HCT116 (cell line): ENCODE measurements at regions not wholly inside any gene's neighbourhood (a gene's known extent, or its start where the extent isn't known, plus 50 kb on each side); places are given as distances from the start of the nearest gene placed in this dataset.

Experiments used
- ATAC-seq: fragments of 200-7000 bp; cut with Tn5 transposase; 2 replicates; pipeline ENCODE4 v1.9.1; 2020; ENCODE audit warnings: mild to moderate bottlenecking, moderate library complexity
- BruUV-seq: library from RNA; stranded (reverse); fragments of 400-500 nt; replicated peaks from 2 replicates; lab custom pipeline; 2021; lab: Mats Ljungman, UMichigan
- CTCF ChIA-PET: fragments of 300-600 bp; sonication (Branson Sonifier 250); formaldehyde crosslinking; loops from one replicate; lab custom pipeline; 2021; ENCODE audit warnings: antibody characterized with exemption; lab: Charles Lee
- POLR2A ChIA-PET: fragments of 300-600, 350-600 bp; sonication (Branson Sonifier 250); formaldehyde crosslinking; loops from one replicate; lab custom pipeline; 2021; ENCODE audit warnings: antibody characterized with exemption; lab: Charles Lee
- RAD21 ChIA-PET, 2 experiments: fragments of 300-600 bp; sonication (Branson Sonifier 250); formaldehyde crosslinking; loops; one replicate each; lab custom pipeline; 2023; ENCODE audit warnings: low total read pairs in 2 of 2; ENCODE audit not compliant: uncharacterized antibody in 2 of 2, unreplicated experiment in 2 of 2, low non-redundant PET in 1 of 2; lab: Charles Lee
- DNase-seq: peaks from one replicate; pipeline ENCODE4 v3.0.0-alpha.2; 2010; ENCODE audit warnings: low read depth, low spot score
- H2AFZ ChIP-seq: fragments of 200-600 bp; shearing (Covaris generic), sonication (generic); 2 replicates; pipeline ENCODE4 v1.6.1; 2017; ENCODE audit warnings: low read depth, mixed run types, mixed read lengths, antibody characterized with exemption, low read length; ENCODE audit not compliant: poor library complexity, severe bottlenecking
- H3K27ac ChIP-seq: 2 replicates; pipeline ENCODE4 v1.5.1; 2012; ENCODE audit warnings: low read depth, low read length
- H3K27me3 ChIP-seq: fragments of 200-600 bp; sonication (generic); 2 replicates; pipeline ENCODE4 v1.6.1; 2016; ENCODE audit warnings: mixed run types, low read length, mixed read lengths; ENCODE audit not compliant: insufficient read depth
- H3K36me3 ChIP-seq, 2 experiments: fragments of 200-500 bp in 1 of 2; fragments of 200-600 bp in 1 of 2; sonication (Bioruptor generic) in 1 of 2; sonication (generic) in 1 of 2; 2 replicates each; pipeline versions ENCODE4 v1.5.1 to v1.6.1; 2014 to 2016; ENCODE audit warnings: low read length in 2 of 2, inconsistent platforms in 1 of 2, mixed read lengths in 1 of 2, mixed run types in 1 of 2; ENCODE audit not compliant: insufficient read depth in 2 of 2, control insufficient read depth in 1 of 2
- H3K4me1 ChIP-seq, 2 experiments: fragments of 200-600 bp in 1 of 2; sonication (generic) in 1 of 2; 2 replicates each; pipeline versions ENCODE4 v1.5.1 to v1.6.1; 2012 to 2017; ENCODE audit warnings: low read length in 2 of 2, inconsistent platforms in 1 of 2, mild to moderate bottlenecking in 1 of 2, mixed read lengths in 1 of 2, mixed run types in 1 of 2, moderate library complexity in 1 of 2; ENCODE audit not compliant: insufficient read depth in 2 of 2, control insufficient read depth in 1 of 2
- H3K4me2 ChIP-seq: fragments of 200-600 bp; sonication (generic); 2 replicates; pipeline ENCODE4 v1.6.1; 2017; ENCODE audit warnings: mixed run types, low read length, mixed read lengths
- H3K4me3 ChIP-seq, 2 experiments: fragments of 200-600 bp in 1 of 2; sonication (generic) in 1 of 2; replicated peaks in 1 of 2; 2 replicates each; pipeline ENCODE4 v1.5.1; 2011 to 2016; ENCODE audit warnings: low read length in 2 of 2, control low read depth in 1 of 2, low read depth in 1 of 2, mild to moderate bottlenecking in 1 of 2, mixed read lengths in 1 of 2, mixed run types in 1 of 2
- H3K79me2 ChIP-seq: fragments of 200-600 bp; sonication (generic); 2 replicates; pipeline ENCODE4 v1.6.1; 2017; ENCODE audit warnings: mild to moderate bottlenecking, mixed run types, low read length, moderate library complexity, mixed read lengths; ENCODE audit not compliant: insufficient read depth
- H3K9ac ChIP-seq: fragments of 200-600 bp; sonication (generic); 2 replicates; pipeline ENCODE4 v1.6.1; 2016; ENCODE audit warnings: low read length, mixed read lengths
- H3K9me2 ChIP-seq: fragments of 200-600 bp; sonication (generic), shearing (Covaris generic); 2 replicates; pipeline ENCODE4 v1.6.1; 2017; ENCODE audit warnings: mixed run types, mild to moderate bottlenecking, moderate library complexity; ENCODE audit not compliant: insufficient read depth
- H3K9me3 ChIP-seq, 2 experiments: fragments of 200-500 bp in 1 of 2; fragments of 200-600 bp in 1 of 2; sonication (Bioruptor generic) in 1 of 2; sonication (generic) in 1 of 2; 2 replicates each; pipeline ENCODE4 v1.6.1; 2014 to 2017; ENCODE audit warnings: low read length in 2 of 2, mixed read lengths in 2 of 2, inconsistent platforms in 1 of 2, low read depth in 1 of 2, mild to moderate bottlenecking in 1 of 2, mixed run types in 1 of 2, moderate library complexity in 1 of 2; ENCODE audit not compliant: control insufficient read depth in 1 of 2, insufficient read depth in 1 of 2
- H4K20me1 ChIP-seq: fragments of 200-600 bp; sonication (generic), shearing (Covaris generic); 2 replicates; pipeline ENCODE4 v1.6.1; 2017; ENCODE audit warnings: mixed run types, mild to moderate bottlenecking, moderate library complexity; ENCODE audit not compliant: insufficient read depth
- ATF3 ChIP-seq: IDR thresholded peaks from 2 replicates; pipeline ENCODE4 v1.6.1; 2012
- CBX3 ChIP-seq: IDR thresholded peaks from 2 replicates; pipeline ENCODE4 v1.6.1; 2012; ENCODE audit warnings: low read depth
- CEBPB ChIP-seq: IDR thresholded peaks from 2 replicates; pipeline ENCODE4 v1.6.1; 2012; ENCODE audit warnings: low read depth
- CTCF ChIP-seq, 3 experiments: fragments of 200-600 bp in 1 of 3; sonication (generic) in 1 of 3; IDR thresholded peaks in 2 of 3; conservative IDR thresholded peaks in 1 of 3; 2 replicates each; pipeline ENCODE4 v1.5.1; 2012 to 2017; ENCODE audit warnings: low read depth in 2 of 3, low read length in 2 of 3, antibody characterized with exemption in 1 of 3, borderline replicate concordance in 1 of 3, control low read depth in 1 of 3, mild to moderate bottlenecking in 1 of 3, mixed read lengths in 1 of 3, mixed run types in 1 of 3, moderate library complexity in 1 of 3; ENCODE audit not compliant: insufficient read depth in 1 of 3
- ELF1 ChIP-seq: IDR thresholded peaks from 2 replicates; pipeline ENCODE4 v1.6.1; 2012; ENCODE audit warnings: low read depth, borderline replicate concordance
- EZH2 ChIP-seq: fragments of 200-600 bp; sonication (generic); IDR thresholded peaks from 2 replicates; pipeline ENCODE4 v1.6.1; 2017; ENCODE audit warnings: antibody characterized with exemption, mixed run types
- EZH2phosphoT487 ChIP-seq: fragments of 200-600 bp; IDR thresholded peaks from 2 replicates; pipeline ENCODE4 v1.6.1; 2018; ENCODE audit warnings: antibody characterized with exemption, borderline replicate concordance
- MAX ChIP-seq: IDR thresholded peaks from 2 replicates; pipeline ENCODE4 v1.6.1; 2012
- POLR2A ChIP-seq: IDR thresholded peaks from 2 replicates; pipeline ENCODE4 v1.7.0; 2011; ENCODE audit warnings: borderline replicate concordance; ENCODE audit not compliant: insufficient read depth, insufficient read length; ENCODE audit errors: extremely low read depth
- RAD21 ChIP-seq: IDR thresholded peaks from 2 replicates; pipeline ENCODE4 v1.6.1; 2012; ENCODE audit warnings: low read depth, mild to moderate bottlenecking
- REST ChIP-seq: IDR thresholded peaks from 2 replicates; pipeline ENCODE4 v1.6.1; 2012; ENCODE audit warnings: low read depth
- SIN3A ChIP-seq: IDR thresholded peaks from 2 replicates; pipeline ENCODE4 v1.6.1; 2012; ENCODE audit warnings: low read depth
- SRF ChIP-seq: IDR thresholded peaks from 2 replicates; pipeline ENCODE4 v1.6.1; 2012; ENCODE audit warnings: low read depth
- TCF7L2 ChIP-seq: IDR thresholded peaks from 2 replicates; pipeline ENCODE4 v1.7.0; 2011; ENCODE audit warnings: borderline replicate concordance, inconsistent platforms; ENCODE audit not compliant: insufficient read depth, insufficient read length; ENCODE audit errors: extremely low read depth
- YY1 ChIP-seq: IDR thresholded peaks from 2 replicates; pipeline ENCODE4 v1.6.1; 2011; ENCODE audit warnings: low read length, low read depth, moderate library complexity, mild to moderate bottlenecking; ENCODE audit not compliant: insufficient replicate concordance; ENCODE audit errors: extremely low read depth
- ZFX ChIP-seq: fragments of 450-650 bp; IDR thresholded peaks from 2 replicates; pipeline ENCODE4 v1.6.1; 2017
- ZNF274 ChIP-seq: fragments of 200-500 bp; sonication (Bioruptor generic); IDR thresholded peaks from 2 replicates; pipeline ENCODE4 v1.6.1; 2014; ENCODE audit warnings: mild to moderate bottlenecking, low read depth, low read length, inconsistent platforms
- intact Hi-C: fragments of 100-400 bp; cut with micrococcal nuclease; formaldehyde crosslinking; loops from 2 replicates; pipeline ENCODE4 v1.10.0; 2022

GRCh38 chr2:173764094-173764493, 201.1 kb downstream of the SP3 start (continued):
- TF ChIP-seq YY1: no peak
- TF ChIP-seq, all 23 proteins: peak for 0

- no peak for TF ChIP-seq TCF7L2
- TF ChIP-seq RAD21: no peak
- no peak for TF ChIP-seq ELF1
- no peak for TF ChIP-seq ATF3
- TF ChIP-seq EZH2phosphoT487: no peak
- no peak for TF ChIP-seq YY1
- no peak for TF ChIP-seq ZNF274
- no peak for TF ChIP-seq SIN3A
- TF ChIP-seq CBX3: no peak
- no peak for TF ChIP-seq CTCF (IDR thresholded peaks at IDR 0.05 in 2 of 3, conservative IDR thresholded peaks at IDR 0.05 in 1 of 3; ENCODE audit: borderline replicate concordance in 1 of 3, insufficient read depth in 1 of 3, low read depth in 2 of 3, low read length in 2 of 3)
- TF ChIP-seq POLR2A: no peak
- TF ChIP-seq ZFX: no peak
- TF ChIP-seq SRF: no peak
- TF ChIP-seq MAX: no peak
- TF ChIP-seq CEBPB: no peak
- TF ChIP-seq REST: no peak
- no peak for TF ChIP-seq EZH2
- H3K36me3 ChIP-seq: no peaks in the 10 kb centered on the region
Observed at GRCh38 chr2:173766537-173767289, 198.5 kb downstream of the SP3 start.

More at GRCh38 chr2:173766537-173767289, 198.5 kb downstream of the SP3 start:
- no TSS peak for BruUV-seq
- POLR2A ChIA-PET: no interaction called here
- Histone ChIP-seq H3K4me2 (no peak overlapping the region), H3K9me2 (no peaks in the 10 kb centered on the region), H3K9me3 (no peaks in the 10 kb centered on the region), H3K79me2 (no peaks in the 10 kb centered on the region), H3K27ac (no peak overlapping the region), H3K4me1 (no peaks in the 10 kb centered on the region), H3K27me3 (no peaks in the 10 kb centered on the region), H2AFZ (no peak overlapping the region), H3K4me3 (no peak overlapping the region), H3K9ac (no peak overlapping the region), H4K20me1 (no peaks in the 10 kb centered on the region)
- CTCF ChIA-PET: no interaction called here
- DNase-seq: no peak
- ATAC-seq: no peak
- intact Hi-C loops: no loop called here
- RAD21 ChIA-PET: no interaction called here
